Ovary (tissue), 7 donors: ENCODE measurements at regions not wholly inside any gene's neighbourhood (a gene's known extent, or its start where the extent isn't known, plus 50 kb on each side); places are given as distances from the start of the nearest gene placed in this dataset.

Experiments
- DNase-seq, 5 donors: peaks; one replicate each; pipeline ENCODE4 v3.0.0-alpha.2; 2019 to 2020
- H3K27ac ChIP-seq, 2 donors: fragments of 200-600 bp; one replicate each; pipeline versions ENCODE4 v1.5.1 to v1.8.0; 2019 to 2022
- H3K27me3 ChIP-seq: fragments of 200-600 bp; one replicate; pipeline ENCODE4 v1.8.0; 2022
- H3K36me3 ChIP-seq: fragments of 200-600 bp; sonication (generic); one replicate; pipeline ENCODE4 v1.5.1; 2019
- H3K4me1 ChIP-seq: one replicate; pipeline ENCODE4 v1.8.1; 2013; ENCODE audit warnings: mild to moderate bottlenecking, moderate library complexity; ENCODE audit not compliant: insufficient read depth
- H3K4me3 ChIP-seq: fragments of 200-600 bp; sonication (generic); one replicate; pipeline ENCODE4 v1.5.1; 2017
- H3K9me3 ChIP-seq, 2 donors: fragments of 200-600 bp in 1 of 2; sonication (generic) in 1 of 2; one replicate each; pipeline versions ENCODE4 v1.5.1 to v1.8.1; 2013 to 2019; ENCODE audit warnings: mild to moderate bottlenecking in 1 of 2, moderate library complexity in 1 of 2
- CTCF ChIP-seq, 3 donors: fragments of 450-650 bp in 2 of 3; fragments of 200-600 bp in 1 of 3; IDR thresholded peaks; one replicate each; pipeline versions ENCODE4 v1.5.1 to v1.8.0; 2016 to 2022; ENCODE audit warnings: antibody characterized with exemption in 3 of 3, mild to moderate bottlenecking in 1 of 3
- EP300 ChIP-seq: sonication (generic); formaldehyde crosslinking; IDR thresholded peaks from one replicate; pipeline ENCODE4 v1.6.1; 2017; ENCODE audit warnings: antibody characterized with exemption
- POLR2A ChIP-seq: fragments of 450-650 bp; IDR thresholded peaks from one replicate; pipeline ENCODE4 v1.6.1; 2017; ENCODE audit warnings: antibody characterized with exemption, mild to moderate bottlenecking, moderate library complexity
- WGBS, 3 donors: extraction: QIAGEN DNeasy Blood & Tissue Kit in 1 of 3; methylation state at CpG; one replicate each; pipeline versions ENCODE4 v1.1.5 to v1.1.7; 2013 to 2017; 5-methylcytosine and 5-hydroxymethylcytosine counted together
- intact Hi-C, 4 donors: fragments of 100-400 bp; cut with DNase I; formaldehyde crosslinking; loops; one replicate each; pipeline versions ENCODE4 v1.11.0 to v1.15.1; 2022 to 2023
- donor health status: DM: no; HTN: no; CAD: no; lungs with moderate emphysema.
- donor health status: DM: no; HTN: no; CAD: no.
- donor health status: Bipolar disorder and iron deficiency.
- donor health status: DM: no; HTN: no; CAD: no.
- donor health status: DM: yes; HTN: yes; CAD: no.

DNA sequence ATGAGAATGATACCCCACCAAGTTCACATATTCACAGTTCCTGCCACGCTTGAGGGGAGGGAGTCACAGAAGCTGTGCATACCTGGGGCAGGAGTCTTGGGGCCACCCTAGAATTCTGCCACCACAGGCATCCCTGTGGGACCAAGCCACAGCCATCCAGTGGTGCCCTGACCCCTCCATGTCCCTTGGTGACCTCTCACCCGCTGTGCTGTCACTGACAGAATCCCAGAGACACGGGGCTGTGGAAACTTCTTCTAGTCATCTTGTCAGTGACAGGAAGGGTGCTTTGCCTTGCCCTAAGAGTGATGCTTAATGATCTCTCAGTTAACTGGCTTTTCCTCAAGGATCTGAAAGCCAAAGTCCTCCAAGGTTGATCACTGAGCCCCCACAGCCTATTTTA is 58.4 kb upstream of the UQCRFS1 start:
- intact Hi-C loops, result no loop called here
- no peaks in the 10 kb centered on the region for H3K27me3 ChIP-seq
- H3K4me1 ChIP-seq, result no peaks in the 10 kb centered on the region
- WGBS, 3 donors, result 79 to 87% (median 85%) methylated on average over 3 of the region's 3 CpGs
- no peaks in the 10 kb centered on the region for H3K36me3 ChIP-seq
- H3K27ac ChIP-seq, result no peak overlapping the region
- no peak for TF ChIP-seq POLR2A
- no peak for TF ChIP-seq CTCF (IDR thresholded peaks at IDR 0.05)
- TF ChIP-seq EP300, result no peak
- no peak for DNase-seq
- H3K4me3 ChIP-seq, result no peak overlapping the region
- no peaks in the 10 kb centered on the region for H3K9me3 ChIP-seq

- no peaks in the 10 kb centered on the region for H3K36me3 ChIP-seq
- no peak for DNase-seq
- no peak overlapping the region for H3K4me3 ChIP-seq
- H3K4me1 ChIP-seq, result no peaks in the 10 kb centered on the region
- H3K9me3 ChIP-seq, result no peaks in the 10 kb centered on the region
- no peak for TF ChIP-seq EP300
- no peak for TF ChIP-seq POLR2A
- TF ChIP-seq CTCF (IDR thresholded peaks at IDR 0.05), result no peak
- 82 to 89% (median 85%) methylated on average over 4 of the region's 4 CpGs for WGBS, 3 donors
- no peak overlapping the region for H3K27ac ChIP-seq
- intact Hi-C loops, result no loop called here
- H3K27me3 ChIP-seq, result no peaks in the 10 kb centered on the region
These were observed 59.0 kb upstream of the UQCRFS1 start for GRCh38 chr19:29271911-29272310.

- Histone ChIP-seq H3K9me3 (no peaks in the 10 kb centered on the region), H3K27ac (no peak overlapping the region), H3K4me1 (no peaks in the 10 kb centered on the region), H3K27me3 (no peaks in the 10 kb centered on the region), H3K4me3 (no peak overlapping the region), H3K36me3 (no peaks in the 10 kb centered on the region)
- intact Hi-C loops, result no loop called here
- no peak for DNase-seq
- 67 to 75% (median 69%) methylated on average over 8 of the region's 8 CpGs for WGBS, 3 donors
- TF ChIP-seq EP300 (no peak), POLR2A (no peak), CTCF (IDR thresholded peaks at IDR 0.05) (no peak)
These were observed 60.2 kb upstream of the UQCRFS1 start for GRCh38 chr19:29273000-29273640.

GRCh38 chr19:29275266-29275665 is 62.3 kb upstream of the UQCRFS1 start:
- no peak for DNase-seq
- no peaks in the 10 kb centered on the region for H3K27me3 ChIP-seq
- no peaks in the 10 kb centered on the region for H3K36me3 ChIP-seq
- H3K4me3 ChIP-seq, result no peak overlapping the region
- 84 to 90% (median 87%) methylated on average over 4 of the region's 4 CpGs for WGBS, 3 donors
- no peaks in the 10 kb centered on the region for H3K4me1 ChIP-seq
- intact Hi-C loops, result no loop called here
- no peak overlapping the region for H3K27ac ChIP-seq
- no peak for TF ChIP-seq EP300
- TF ChIP-seq CTCF (IDR thresholded peaks at IDR 0.05), result no peak
- no peak for TF ChIP-seq POLR2A
- H3K9me3 ChIP-seq, result no peaks in the 10 kb centered on the region
